MM.1S (cell line): ENCODE measurements at regions not wholly inside any gene's neighbourhood (a gene's known extent, or its start where the extent isn't known, plus 50 kb on each side); places are given as distances from the start of the nearest gene placed in this dataset.

Experiments
- DNase-seq: peaks from one replicate; pipeline ENCODE4 v3.0.0-alpha.2; 2015
- H2AFZ ChIP-seq: fragments of 300-600 bp; sonication (generic); 2 replicates; pipeline ENCODE4 v1.6.0; 2016; ENCODE audit warnings: antibody characterized with exemption, low read length
- H3F3A ChIP-seq: fragments of 300-600 bp; sonication (generic); 2 replicates; pipeline ENCODE4 v1.6.1; 2016; ENCODE audit warnings: mild to moderate bottlenecking, antibody characterized with exemption, low read length, moderate library complexity, mixed read lengths; ENCODE audit not compliant: insufficient read depth
- H3K27ac ChIP-seq: fragments of 300-600 bp; sonication (generic); 2 replicates; pipeline ENCODE4 v1.5.1; 2016; ENCODE audit warnings: mild to moderate bottlenecking, low read length
- H3K27me3 ChIP-seq: fragments of 300-600 bp; sonication (generic); replicated peaks from 2 replicates; pipeline ENCODE4 v1.6.0; 2016; ENCODE audit warnings: low read length; ENCODE audit not compliant: insufficient read depth
- H3K36me3 ChIP-seq: fragments of 300-600 bp; sonication (generic); replicated peaks from 2 replicates; pipeline ENCODE4 v1.6.1; 2016; ENCODE audit warnings: mild to moderate bottlenecking, low read length, mixed read lengths; ENCODE audit not compliant: insufficient read depth
- H3K4me1 ChIP-seq: fragments of 300-600 bp; sonication (generic); 2 replicates; pipeline ENCODE4 v1.6.1; 2016; ENCODE audit warnings: low read length, mixed read lengths
- H3K4me2 ChIP-seq: fragments of 300-600 bp; sonication (generic); 2 replicates; pipeline ENCODE4 v1.6.0; 2016; ENCODE audit warnings: low read depth, low read length
- H3K4me3 ChIP-seq: fragments of 300-600 bp; sonication (generic); 2 replicates; pipeline ENCODE4 v1.5.1; 2016; ENCODE audit warnings: low read length, mixed read lengths
- H3K79me2 ChIP-seq: fragments of 300-600 bp; sonication (generic); 2 replicates; pipeline ENCODE4 v1.6.1; 2016; ENCODE audit warnings: mixed run types, low read length, mixed read lengths
- H3K9ac ChIP-seq: fragments of 300-600 bp; sonication (generic); 2 replicates; pipeline ENCODE4 v1.6.1; 2016; ENCODE audit warnings: low read length, mixed read lengths
- H3K9me2 ChIP-seq: fragments of 300-600 bp; sonication (generic); replicated peaks from 2 replicates; pipeline ENCODE4 v1.6.1; 2016; ENCODE audit warnings: mild to moderate bottlenecking, low read length, mixed read lengths; ENCODE audit not compliant: insufficient read depth
- H3K9me3 ChIP-seq: fragments of 300-600 bp; sonication (generic); replicated peaks from 2 replicates; pipeline ENCODE4 v1.6.1; 2016; ENCODE audit warnings: mild to moderate bottlenecking, low read length, mixed read lengths; ENCODE audit not compliant: insufficient read depth
- H4K20me1 ChIP-seq: fragments of 300-600 bp; sonication (generic); 2 replicates; pipeline ENCODE4 v1.6.1; 2016; ENCODE audit warnings: mild to moderate bottlenecking, low read length, moderate library complexity, mixed read lengths; ENCODE audit not compliant: insufficient read depth
- EZH2 ChIP-seq: fragments of 300-600 bp; sonication (generic); optimal IDR thresholded peaks from 2 replicates; pipeline ENCODE3; 2017; ENCODE audit warnings: low read depth, mild to moderate bottlenecking, antibody characterized with exemption, low read length, mixed read lengths
- EZH2phosphoT487 ChIP-seq: fragments of 300-600 bp; sonication (generic); IDR thresholded peaks from 2 replicates; pipeline ENCODE4 v1.6.1; 2018; ENCODE audit warnings: antibody characterized with exemption, low read length
- TF ChIP-seq, protein P1 (sequence below): fragments of 300-600 bp; sonication (generic); IDR thresholded peaks from 2 replicates; pipeline ENCODE4 v1.5.1; 2016; ENCODE audit warnings: antibody characterized with exemption, low read length, mixed read lengths

DNA sequence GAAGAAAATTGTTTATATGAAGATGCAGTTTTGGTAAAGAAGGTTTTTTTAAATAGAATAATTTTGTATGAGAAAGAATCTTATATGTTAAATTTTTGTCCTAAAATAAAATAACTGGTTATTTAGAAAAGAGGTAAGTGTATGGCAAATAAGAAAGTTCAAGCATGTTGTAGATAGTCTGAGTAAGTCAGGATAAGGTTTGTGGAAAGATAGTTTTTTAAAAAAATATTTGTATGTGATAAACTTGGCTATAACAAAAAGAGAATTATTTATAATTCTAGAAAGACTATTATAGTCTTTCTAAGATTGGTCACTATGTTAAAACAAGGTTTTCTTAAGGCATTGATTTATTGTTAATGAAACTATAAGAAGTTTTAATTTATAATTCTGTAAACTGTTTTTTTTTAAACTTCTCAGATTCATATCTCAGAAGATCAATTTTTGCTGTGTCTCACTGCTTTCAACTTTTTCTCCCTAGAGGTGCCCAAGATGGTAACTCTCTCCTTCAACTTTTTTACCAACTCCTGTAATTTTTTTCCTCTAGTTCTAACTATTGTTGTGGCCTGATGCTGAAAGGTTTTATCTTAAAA, 698.6 kb downstream of the CCSER2 start:
- Histone ChIP-seq H3K9me2 (no peaks in the 10 kb centered on the region), H3K9me3 (no peaks in the 10 kb centered on the region), H3K4me3 (no peak overlapping the region), H3K9ac (no peak overlapping the region), H3K36me3 (no peaks in the 10 kb centered on the region), H3K79me2 (no peaks in the 10 kb centered on the region), H3K27me3 (no peaks in the 10 kb centered on the region), H3K4me2 (no peak overlapping the region), H2AFZ (no peak overlapping the region), H3K4me1 (no peaks in the 10 kb centered on the region), H3K27ac (no peak overlapping the region), H4K20me1 (no peaks in the 10 kb centered on the region), H3F3A (no peaks in the 10 kb centered on the region)
- TF ChIP-seq EZH2phosphoT487 (no peak), EZH2 (no peak)
- TF ChIP-seq, protein P1, sequence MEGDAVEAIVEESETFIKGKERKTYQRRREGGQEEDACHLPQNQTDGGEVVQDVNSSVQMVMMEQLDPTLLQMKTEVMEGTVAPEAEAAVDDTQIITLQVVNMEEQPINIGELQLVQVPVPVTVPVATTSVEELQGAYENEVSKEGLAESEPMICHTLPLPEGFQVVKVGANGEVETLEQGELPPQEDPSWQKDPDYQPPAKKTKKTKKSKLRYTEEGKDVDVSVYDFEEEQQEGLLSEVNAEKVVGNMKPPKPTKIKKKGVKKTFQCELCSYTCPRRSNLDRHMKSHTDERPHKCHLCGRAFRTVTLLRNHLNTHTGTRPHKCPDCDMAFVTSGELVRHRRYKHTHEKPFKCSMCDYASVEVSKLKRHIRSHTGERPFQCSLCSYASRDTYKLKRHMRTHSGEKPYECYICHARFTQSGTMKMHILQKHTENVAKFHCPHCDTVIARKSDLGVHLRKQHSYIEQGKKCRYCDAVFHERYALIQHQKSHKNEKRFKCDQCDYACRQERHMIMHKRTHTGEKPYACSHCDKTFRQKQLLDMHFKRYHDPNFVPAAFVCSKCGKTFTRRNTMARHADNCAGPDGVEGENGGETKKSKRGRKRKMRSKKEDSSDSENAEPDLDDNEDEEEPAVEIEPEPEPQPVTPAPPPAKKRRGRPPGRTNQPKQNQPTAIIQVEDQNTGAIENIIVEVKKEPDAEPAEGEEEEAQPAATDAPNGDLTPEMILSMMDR = no peak
- no peak for DNase-seq

DNA sequence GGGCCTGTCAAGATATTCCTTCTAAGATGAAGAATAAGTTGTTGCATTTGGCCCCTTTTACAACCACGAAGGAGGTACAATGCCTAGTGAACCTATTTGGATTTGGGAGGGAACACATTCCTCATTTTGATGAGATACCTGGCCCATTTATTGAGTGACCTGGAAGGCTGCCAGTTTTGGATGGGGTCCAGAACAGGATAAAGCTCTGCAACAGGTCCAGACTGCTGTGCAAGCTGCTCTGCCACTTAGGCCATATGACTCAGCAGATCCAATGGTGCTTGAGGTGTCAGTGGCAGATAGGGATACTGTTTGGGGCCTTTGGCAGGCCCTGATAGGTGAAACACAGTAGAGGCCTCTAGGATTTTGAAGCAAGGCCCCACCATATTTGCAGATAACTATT, 704.6 kb downstream of the CCSER2 start:
- Histone ChIP-seq H3K9me2 (no peaks in the 10 kb centered on the region), H2AFZ (no peak overlapping the region), H3K4me1 (no peaks in the 10 kb centered on the region), H3K9ac (no peak overlapping the region), H3K36me3 (no peaks in the 10 kb centered on the region), H3K4me3 (no peak overlapping the region), H4K20me1 (no peaks in the 10 kb centered on the region), H3K9me3 (no peaks in the 10 kb centered on the region), H3K27ac (no peak overlapping the region), H3K27me3 (no peaks in the 10 kb centered on the region), H3F3A (no peaks in the 10 kb centered on the region), H3K79me2 (no peaks in the 10 kb centered on the region), H3K4me2 (no peak overlapping the region)
- TF ChIP-seq EZH2phosphoT487 = no peak
- TF ChIP-seq, protein P1 = no peak
- TF ChIP-seq EZH2 = no peak
- DNase-seq = no peak

GRCh38 chr10:85036661-85037060, 708.3 kb downstream of the CCSER2 start:
- no peaks in the 10 kb centered on the region for H3K9me3 ChIP-seq
- no peaks in the 10 kb centered on the region for H3K27me3 ChIP-seq
- no peak for TF ChIP-seq EZH2phosphoT487
- no peak for TF ChIP-seq EZH2
- TF ChIP-seq, protein P1 = no peak
- H3K79me2 ChIP-seq = no peaks in the 10 kb centered on the region
- H3K4me2 ChIP-seq = no peak overlapping the region
- no peak overlapping the region for H3K4me3 ChIP-seq
- no peaks in the 10 kb centered on the region for H3K4me1 ChIP-seq
- no peaks in the 10 kb centered on the region for H3K9me2 ChIP-seq
- no peaks in the 10 kb centered on the region for H3K36me3 ChIP-seq
- H3K27ac ChIP-seq = no peak overlapping the region
- no peak overlapping the region for H2AFZ ChIP-seq
- H3F3A ChIP-seq = no peaks in the 10 kb centered on the region
- DNase-seq = no peak
- no peaks in the 10 kb centered on the region for H4K20me1 ChIP-seq
- no peak overlapping the region for H3K9ac ChIP-seq
